Motor neuron (in vitro differentiated cells): ENCODE measurements at regions not wholly inside any gene's neighbourhood (a gene's known extent, or its start where the extent isn't known, plus 50 kb on each side); places are given as distances from the start of the nearest gene placed in this dataset.
"Not testable (repeated sequence)": the region's sequence is repeated elsewhere in the genome, so short reads cannot be mapped to it uniquely, and the experiment has no call there.

Experiments
- ATAC-seq, 8 experiments: fragments of 200-7000 bp; cut with Tn5 transposase; replicated peaks in 6 of 8; 2 replicates each; pipeline ENCODE4 v1.8.0; 2021; ENCODE audit warnings: mild to moderate bottlenecking in 8 of 8, moderate library complexity in 8 of 8
- H3K27ac ChIP-seq, 2 donors: fragments of 250-450 bp; sonication (Bioruptor Pico); 2 replicates each; pipeline ENCODE4 v1.9.0; 2021; ENCODE audit warnings: antibody characterized with exemption in 2 of 2, mild to moderate bottlenecking in 2 of 2, moderate library complexity in 1 of 2
- H3K4me1 ChIP-seq, 2 donors: fragments of 250-450 bp; sonication (Bioruptor Pico); replicated peaks in 1 of 2; 2 replicates each; pipeline ENCODE4 v1.6.1; 2021; ENCODE audit warnings: antibody characterized with exemption in 2 of 2, mild to moderate bottlenecking in 2 of 2, moderate library complexity in 1 of 2
- H3K4me3 ChIP-seq, 5 donors: fragments of 250-450 bp; sonication (Bioruptor Pico); 2 replicates each; pipeline ENCODE4 v1.9.0; 2021; ENCODE audit warnings: antibody characterized with exemption in 5 of 5, mild to moderate bottlenecking in 5 of 5, moderate library complexity in 4 of 5
- WGBS, 10 experiments: fragments of 450-650 bp; shearing (Covaris generic); methylation state at CpG; one replicate each; pipeline ENCODE4 v1.0.0; 2022; 5-methylcytosine and 5-hydroxymethylcytosine counted together
- in situ Hi-C, 9 experiments: fragments of 400-800 bp; cut with MboI; loops; one replicate each; pipeline ENCODE4 v1.15.0; 2021; ENCODE audit warnings: low sequenced_read_pairs in 9 of 9, low pct_unique_long_range_greater_than_20kb in 2 of 9; ENCODE audit not compliant: unreplicated experiment in 9 of 9

- in situ Hi-C loops: no loop called here
- H3K4me3 ChIP-seq: no peak overlapping the region
- ATAC-seq: no peak
- H3K4me1 ChIP-seq: no peaks in the 10 kb centered on the region
- H3K27ac ChIP-seq: no peak overlapping the region
- WGBS, 10 experiments: 10 to 100% (median 85%) methylated on average over 1 to 5 of the region's 5 CpGs
Observed at GRCh38 chr1:14273811-14274210, 324.7 kb upstream of the KAZN start.

- WGBS, 10 experiments: 86 to 100% (median 96%) methylated on average over 1 to 10 of the region's 12 CpGs; no CpG with 5 or more reads in 2 of the 10 experiments
- in situ Hi-C loops, H3K4me3 ChIP-seq, H3K27ac ChIP-seq, ATAC-seq: not testable (repeated sequence)
- H3K4me1 ChIP-seq: peaks cover 12 to 17% of the 10 kb centered on the region in 2 donors
Observed at GRCh38 chr1:14279891-14280290, 318.6 kb upstream of the KAZN start.

- H3K27ac ChIP-seq: no peak overlapping the region
- in situ Hi-C loops: no loop called here
- 20 to 100% (median 85%) methylated on average over 1 to 2 of the region's 2 CpGs; no CpG with 5 or more reads in 4 of the 10 experiments for WGBS, 10 experiments
- H3K4me3 ChIP-seq: no peak overlapping the region
- ATAC-seq: no peak
- H3K4me1 ChIP-seq: peaks cover 12 to 17% of the 10 kb centered on the region in 2 donors
Observed at GRCh38 chr1:14280909-14281308, 317.6 kb upstream of the KAZN start.

GRCh38 chr1:14281412-14281811 lies 317.1 kb upstream of the KAZN start:
- H3K4me3 ChIP-seq: no peak overlapping the region
- no peak for ATAC-seq
- peaks cover 12 to 17% of the 10 kb centered on the region in 2 donors for H3K4me1 ChIP-seq
- 83 to 100% (median 89%) methylated on average over 1 of the region's 1 CpG; no CpG with 5 or more reads in 5 of the 10 experiments for WGBS, 10 experiments
- in situ Hi-C loops: no loop called here
- no peak overlapping the region for H3K27ac ChIP-seq

- ATAC-seq: peak in 7 of 8 experiments; percentile 25 to 94 (median 73)
- 13 to 55% (median 43%) methylated on average over 1 to 7 of the region's 7 CpGs; no CpG with 5 or more reads in 1 of the 10 experiments for WGBS, 10 experiments
- in situ Hi-C loops: no loop called here
- H3K27ac ChIP-seq: peak overlapping the region; percentile 9 to 52
- H3K4me1 ChIP-seq: peaks cover 12 to 17% of the 10 kb centered on the region in 2 donors
- H3K4me3 ChIP-seq: no peak overlapping the region
Observed at GRCh38 chr1:14282707-14283106, 315.8 kb upstream of the KAZN start.

- ATAC-seq: no peak
- 0 to 100% (median 92%) methylated on average over 1 to 2 of the region's 2 CpGs; no CpG with 5 or more reads in 3 of the 10 experiments for WGBS, 10 experiments
Observed at GRCh38 chr1:14285238-14285637, 313.2 kb upstream of the KAZN start.

GRCh38 chr1:14291182-14291581 lies 307.3 kb upstream of the KAZN start:
- ATAC-seq: peak in 2 of 8 experiments; percentile 25 to 50
- Histone ChIP-seq H3K4me1 (peaks cover 23 to 28% of the 10 kb centered on the region in 2 donors), H3K27ac (peak overlapping the region in 1 of 2 donors; percentile 60)
- H3K4me3 ChIP-seq, in situ Hi-C loops: not testable (repeated sequence)
- WGBS, 10 experiments: 40 to 70% (median 53%) methylated on average over 2 to 6 of the region's 6 CpGs; no CpG with 5 or more reads in 7 of the 10 experiments

More at GRCh38 chr1:14285238-14285637, 313.2 kb upstream of the KAZN start:
- Histone ChIP-seq H3K4me1 (peaks cover 12 to 17% of the 10 kb centered on the region in 2 donors), H3K27ac (no peak overlapping the region), H3K4me3 (no peak overlapping the region)
- in situ Hi-C loops: no loop called here

- Histone ChIP-seq H3K4me1 (peaks cover 23 to 28% of the 10 kb centered on the region in 2 donors), H3K4me3 (no peak overlapping the region), H3K27ac (peak overlapping the region; percentile 60 to 61)
- WGBS, 10 experiments: 51 to 90% (median 75%) methylated on average over 2 of the region's 7 CpGs; no CpG with 5 or more reads in 5 of the 10 experiments
- in situ Hi-C loops: no loop called here
- peak in 5 of 8 experiments; percentile 84 to 93 (median 85) for ATAC-seq
Observed at GRCh38 chr1:14292520-14292919, 306.0 kb upstream of the KAZN start.

GRCh38 chr1:14294006-14294405 lies 304.5 kb upstream of the KAZN start:
- WGBS, 10 experiments: 60 to 100% (median 90%) methylated on average over 1 to 5 of the region's 5 CpGs; no CpG with 5 or more reads in 1 of the 10 experiments
- ATAC-seq: no peak
- Histone ChIP-seq H3K27ac (no peak overlapping the region), H3K4me1 (peaks cover 25 to 28% of the 10 kb centered on the region in 2 donors), H3K4me3 (no peak overlapping the region)
- in situ Hi-C loops: no loop called here

- no peak overlapping the region for H3K27ac ChIP-seq
- in situ Hi-C loops: no loop called here
- H3K4me1 ChIP-seq: peaks cover 25 to 28% of the 10 kb centered on the region in 2 donors
- WGBS, 10 experiments: 11 to 85% (median 54%) methylated on average over 1 to 3 of the region's 3 CpGs; no CpG with 5 or more reads in 3 of the 10 experiments
- ATAC-seq: peak in 2 of 8 experiments; percentile 72 to 79
- no peak overlapping the region for H3K4me3 ChIP-seq
Observed at GRCh38 chr1:14294860-14295536, 303.5 kb upstream of the KAZN start.

- Histone ChIP-seq H3K4me1 (peaks cover 15 to 16% of the 10 kb centered on the region in 2 donors), H3K27ac (no peak overlapping the region), H3K4me3 (no peak overlapping the region)
- WGBS, 10 experiments: 0 to 100% (median 67%) methylated on average over 1 to 3 of the region's 3 CpGs; no CpG with 5 or more reads in 3 of the 10 experiments
- peak; percentile 26 to 97 (median 74) for ATAC-seq
- in situ Hi-C loops: no loop called here
Observed at GRCh38 chr1:14296795-14297194, 301.7 kb upstream of the KAZN start.

- H3K4me1 ChIP-seq: peaks cover 10% of the 10 kb centered on the region in 2 donors
- no peak overlapping the region for H3K4me3 ChIP-seq
- in situ Hi-C loops: no loop called here
- no peak overlapping the region for H3K27ac ChIP-seq
- ATAC-seq: peak in 1 of 8 experiments; percentile 6
- 17 to 83% (median 44%) methylated on average over 1 to 3 of the region's 3 CpGs; no CpG with 5 or more reads in 4 of the 10 experiments for WGBS, 10 experiments
Observed at GRCh38 chr1:14297356-14297755, 301.1 kb upstream of the KAZN start.

- H3K4me3 ChIP-seq: no peak overlapping the region
- 50 to 92% (median 81%) methylated on average over 1 to 5 of the region's 5 CpGs; no CpG with 5 or more reads in 2 of the 10 experiments for WGBS, 10 experiments
- peaks cover 0 to 2% of the 10 kb centered on the region in 2 donors for H3K4me1 ChIP-seq
- ATAC-seq: no peak
- in situ Hi-C loops: no loop called here
- no peak overlapping the region for H3K27ac ChIP-seq
Observed at GRCh38 chr1:14298806-14299205, 299.7 kb upstream of the KAZN start.
